DMS53 treated with DMSO at 0.1 percent for 48 hours (cell line): ENCODE measurements at regions not wholly inside any gene's neighbourhood (a gene's known extent, or its start where the extent isn't known, plus 50 kb on each side); places are given as distances from the start of the nearest gene placed in this dataset.

Experiments
- DNase-seq: peaks from one replicate; lab custom pipeline; 2025; ENCODE audit not compliant: unreplicated experiment; lab: John Stamatoyannopoulos, UW

GRCh38 chr10:75347186-75347585, 54.4 kb downstream of the ZNF503 start:
- no peak for DNase-seq

DNA sequence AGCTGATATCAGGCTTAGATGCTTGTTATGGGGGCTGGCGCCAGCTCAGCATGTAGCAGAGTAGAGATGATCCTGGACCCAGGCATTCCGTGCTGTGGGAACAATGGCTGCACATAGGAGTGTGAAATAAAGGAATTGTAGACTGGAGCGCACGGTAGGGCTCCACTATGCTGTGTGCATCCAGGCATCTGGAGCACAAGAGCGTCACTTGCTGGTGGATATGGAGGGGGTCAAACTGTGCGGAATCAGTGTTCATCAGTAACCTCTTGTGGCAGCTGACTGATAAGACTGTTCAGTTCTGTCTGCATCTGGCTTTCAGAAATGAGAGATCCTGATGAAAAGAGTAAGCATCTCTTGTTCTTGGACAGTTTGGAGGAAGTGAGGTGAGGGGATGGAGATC, 55.8 kb downstream of the ZNF503 start:
- no peak for DNase-seq

DNA sequence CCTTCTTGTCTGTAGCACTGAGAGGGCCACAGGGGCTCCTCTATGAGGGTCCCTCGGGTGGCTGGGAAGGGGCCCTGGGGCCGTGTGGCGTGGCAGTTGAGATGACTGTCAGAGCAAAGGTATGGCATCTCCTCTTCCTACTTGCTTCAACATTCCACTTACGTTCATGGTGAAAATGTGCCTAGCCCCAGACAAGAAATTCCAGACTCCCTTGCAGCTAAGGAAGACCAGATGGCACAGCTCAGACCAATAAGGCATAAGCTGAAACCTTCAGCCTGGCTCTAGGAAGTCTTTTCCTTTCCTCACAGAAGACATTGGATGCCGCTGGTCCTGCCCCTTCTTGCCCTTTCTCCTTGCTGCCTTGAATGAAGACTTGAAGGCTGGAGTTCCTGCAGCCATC, 57.4 kb downstream of the ZNF503 start:
- no peak for DNase-seq

- DNase-seq: no peak
These were observed 59.2 kb downstream of the ZNF503 start for GRCh38 chr10:75342397-75342796.

GRCh38 chr10:75335983-75336382, 65.6 kb downstream of the ZNF503 start:
- DNase-seq: no peak

- DNase-seq: no peak
These were observed 66.4 kb downstream of the ZNF503 start for GRCh38 chr10:75335191-75335590.

GRCh38 chr10:75334720-75335119, 66.8 kb downstream of the ZNF503 start:
- no peak for DNase-seq

DNA sequence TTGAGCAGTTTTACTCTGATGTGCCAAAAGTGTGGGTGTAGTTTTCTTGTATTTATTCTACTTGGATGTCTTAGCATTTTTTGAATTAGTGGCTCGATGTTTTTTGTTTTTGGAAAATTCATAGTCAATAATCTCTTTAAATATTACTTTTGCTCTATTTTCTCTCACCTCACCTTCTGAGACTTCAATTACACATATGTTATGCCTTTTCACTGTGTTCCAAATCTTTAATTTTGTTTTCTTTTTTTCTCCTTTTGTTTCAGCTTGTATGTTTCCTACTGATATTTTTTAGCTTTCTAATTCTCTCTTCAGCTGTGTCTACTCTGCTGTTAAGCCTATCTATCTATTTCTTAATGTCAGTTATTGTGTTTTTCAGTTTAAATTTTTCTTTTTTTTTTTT, 69.5 kb downstream of the ZNF503 start:
- no peak for DNase-seq

GRCh38 chr10:75331081-75331480, 70.5 kb downstream of the ZNF503 start:
- no peak for DNase-seq

DNA sequence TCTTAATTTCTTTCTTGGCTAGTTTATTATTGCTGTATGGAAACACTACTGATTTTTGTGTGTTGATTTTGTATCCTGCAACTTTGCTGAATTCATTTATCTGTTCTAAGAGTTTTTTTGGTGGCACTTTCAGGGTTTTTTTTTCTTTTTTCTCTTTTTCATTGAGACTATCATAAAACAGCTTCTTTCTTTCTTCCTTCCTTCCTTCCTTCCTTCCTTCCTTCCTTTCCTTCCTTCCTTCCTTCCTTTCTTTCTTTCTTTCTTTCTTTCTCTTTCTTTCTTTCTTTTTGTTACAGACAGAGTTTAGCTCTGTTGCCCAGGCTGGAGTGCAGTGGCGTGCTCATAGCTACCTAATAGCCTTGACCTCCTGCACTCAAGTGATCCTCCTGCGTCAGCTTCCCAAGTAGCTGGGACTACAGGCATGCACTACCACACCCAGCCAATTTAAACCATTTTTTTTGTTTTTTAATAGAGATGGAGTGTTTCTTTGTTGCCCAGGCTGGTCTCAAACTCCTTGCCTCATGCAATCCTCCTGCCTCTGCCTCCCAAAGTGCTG, 72.3 kb downstream of the ZNF503 start:
- DNase-seq: no peak

GRCh38 chr10:75326306-75326705, 75.3 kb downstream of the ZNF503 start:
- DNase-seq: no peak

- no peak for DNase-seq
These were observed 82.3 kb downstream of the ZNF503 start for GRCh38 chr10:75319274-75319673.

GRCh38 chr10:75314570-75314969, 78.8 kb upstream of the COMTD1 start:
- no peak for DNase-seq

- DNase-seq: no peak
These were observed 76.7 kb upstream of the COMTD1 start for GRCh38 chr10:75312440-75312839.

GRCh38 chr10:75305675-75306074, 69.9 kb upstream of the COMTD1 start:
- no peak for DNase-seq

DNA sequence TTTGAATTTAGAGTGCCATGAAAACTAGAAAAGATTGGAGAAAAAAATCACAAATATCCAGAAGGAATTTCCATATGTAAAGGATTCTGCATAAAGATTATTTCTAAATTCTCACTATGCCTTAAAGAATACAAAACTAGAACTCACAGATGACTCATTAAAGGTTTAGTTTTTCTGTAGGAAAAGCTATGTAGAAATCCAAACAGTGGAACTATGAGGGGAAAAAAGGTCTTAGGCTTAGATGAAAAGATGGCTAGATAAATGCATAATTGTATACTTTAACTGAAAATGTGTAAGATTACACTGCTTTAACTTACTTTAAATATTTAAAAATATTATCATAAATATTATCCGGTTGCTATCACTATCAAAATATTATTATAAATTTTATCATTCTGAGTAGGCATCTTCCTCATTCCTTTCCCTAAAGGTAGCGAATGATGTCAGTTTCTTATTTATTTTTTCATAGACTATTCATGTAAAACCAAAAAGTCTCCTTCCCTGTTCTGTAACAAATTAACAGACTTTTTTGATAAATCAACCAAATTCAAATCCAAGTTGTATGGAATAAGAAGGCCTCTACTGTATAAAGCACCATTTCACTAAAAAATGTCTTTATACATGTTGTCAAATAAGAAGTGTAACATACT, 69.1 kb upstream of the COMTD1 start:
- no peak for DNase-seq

DNA sequence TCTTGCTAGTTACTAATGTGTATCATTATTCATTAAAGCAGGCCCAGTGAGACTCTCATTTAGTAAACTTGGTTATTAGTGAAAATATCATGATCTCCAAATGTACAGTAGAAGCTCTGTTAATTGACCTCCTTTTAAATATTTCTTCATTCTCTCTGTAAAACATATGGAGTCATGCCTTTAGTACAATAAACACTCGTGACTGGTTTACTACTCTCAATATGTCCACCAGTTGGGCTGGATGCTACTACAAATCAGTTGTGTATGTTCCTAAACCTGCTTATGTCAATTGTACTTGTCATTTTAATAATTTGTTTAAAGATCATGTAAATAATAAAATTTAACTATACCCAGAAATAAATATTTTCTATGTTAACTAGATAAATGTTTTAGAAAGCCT, 68.6 kb upstream of the COMTD1 start:
- no peak for DNase-seq

DNA sequence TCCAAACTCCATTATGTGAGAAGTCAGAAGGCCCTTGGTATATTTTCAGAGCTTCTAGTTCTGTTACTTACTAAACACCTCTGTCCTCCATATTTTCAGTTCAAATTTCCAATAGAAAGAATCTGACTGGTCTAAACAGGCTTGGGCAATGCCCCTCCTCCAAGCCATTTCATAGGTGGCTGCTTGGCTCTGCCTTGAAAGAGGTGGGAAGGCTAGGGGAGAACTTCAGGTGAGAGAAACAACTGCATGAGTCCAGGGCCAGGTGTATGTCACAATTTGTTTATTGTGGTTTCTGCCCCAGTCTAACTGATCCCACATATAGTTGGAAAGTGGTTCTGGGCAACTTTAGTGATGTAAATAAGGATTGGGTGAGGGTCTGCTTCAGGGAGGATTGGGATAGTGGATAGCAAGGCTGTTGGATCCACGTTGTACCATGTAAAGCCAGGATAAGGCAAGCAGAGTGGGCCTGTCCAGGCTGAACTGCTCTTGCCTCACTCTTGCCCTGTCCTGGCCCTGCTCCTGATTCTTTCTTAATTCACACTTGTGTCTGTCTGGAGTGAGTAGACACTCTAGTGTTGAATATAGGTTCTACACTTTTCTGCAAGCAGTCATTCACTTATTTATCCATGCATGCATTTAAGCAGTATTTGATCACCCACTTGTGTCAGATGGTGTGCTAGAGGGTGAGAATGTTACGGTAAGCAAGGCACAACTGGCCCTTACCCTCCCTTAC, 67.5 kb upstream of the COMTD1 start:
- no peak for DNase-seq

DNA sequence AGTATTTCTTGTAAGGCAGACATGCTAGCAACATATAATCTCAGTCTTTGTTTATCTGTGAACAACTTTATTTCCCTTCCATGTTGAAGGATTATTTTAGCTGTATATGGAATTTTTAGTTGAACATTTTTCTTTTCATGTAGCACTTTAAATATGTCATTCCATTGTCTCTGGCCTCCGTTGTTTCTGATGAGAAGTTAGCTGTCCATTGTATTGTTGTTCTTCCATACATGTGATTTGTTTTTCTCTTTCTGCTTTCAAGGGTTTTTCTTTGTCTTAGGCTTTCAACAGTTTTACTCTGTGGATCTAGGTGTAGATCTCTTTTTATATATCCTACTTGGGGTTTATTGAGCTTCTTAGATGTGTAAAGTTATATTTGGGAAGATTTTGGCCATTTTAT, 66.3 kb upstream of the COMTD1 start:
- no peak for DNase-seq

DNA sequence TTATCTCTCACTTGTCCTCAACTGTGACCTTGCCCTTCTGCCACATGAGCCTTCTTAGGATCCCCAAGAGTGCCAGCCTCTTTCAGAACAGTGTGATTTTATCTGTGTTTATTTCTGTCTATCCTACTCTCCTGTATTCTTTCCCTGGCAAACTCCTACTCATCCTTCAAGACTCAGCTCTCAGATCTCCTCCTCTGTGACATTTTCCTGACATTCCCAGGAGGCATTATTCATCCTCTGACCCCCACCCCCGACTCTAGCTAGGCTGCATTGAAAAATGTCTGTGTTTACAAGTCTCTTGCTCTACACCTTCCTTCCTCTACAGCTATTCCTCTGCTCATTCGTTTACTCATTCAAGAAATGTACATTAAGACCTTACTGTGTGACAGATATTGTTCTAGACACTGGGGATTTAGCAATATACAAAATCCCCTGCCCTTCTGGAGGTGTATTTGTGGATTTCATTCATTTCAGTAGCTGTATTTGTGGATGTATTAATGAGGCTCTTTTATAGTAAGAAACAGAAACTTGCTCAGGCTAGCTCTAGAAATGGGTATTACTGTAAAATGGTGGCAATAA, 61.4 kb upstream of the COMTD1 start:
- no peak for DNase-seq

DNA sequence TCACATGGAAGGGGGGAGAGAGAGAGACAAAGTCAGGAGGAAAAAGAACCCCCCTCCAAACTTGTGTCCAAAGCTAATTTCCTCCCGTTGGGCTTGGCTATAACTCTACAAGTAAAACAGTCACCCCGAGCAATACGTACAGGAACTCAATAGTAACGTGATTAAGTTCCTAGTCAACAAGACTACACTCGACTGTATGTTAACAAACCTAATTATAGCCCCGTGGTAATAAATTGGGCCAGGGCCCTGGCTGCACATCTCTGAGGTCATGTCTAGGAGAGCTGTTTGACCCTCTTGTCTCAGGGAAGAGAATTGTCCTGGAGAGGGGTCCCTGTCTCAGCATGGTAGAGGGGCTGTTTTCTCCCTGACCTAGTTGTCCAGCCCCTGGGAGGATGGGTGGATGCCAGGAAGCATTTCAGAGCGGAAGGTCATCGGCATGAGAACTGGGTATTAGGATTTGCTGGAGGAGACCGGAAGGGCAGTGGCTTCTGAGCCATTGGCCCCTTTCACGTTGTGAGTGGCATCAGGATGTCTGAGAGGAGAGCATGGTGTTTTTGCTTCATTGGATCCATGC, 60.2 kb upstream of the COMTD1 start:
- no peak for DNase-seq
